DMS114 treated with DMSO at 0.1 percent for 48 hours (cell line): ENCODE measurements at regions not wholly inside any gene's neighbourhood (a gene's known extent, or its start where the extent isn't known, plus 50 kb on each side); places are given as distances from the start of the nearest gene placed in this dataset.
"Not testable (repeated sequence)": the region's sequence is repeated elsewhere in the genome, so short reads cannot be mapped to it uniquely, and the experiment has no call there.

ENCODE experiments used
- DNase-seq: peaks from one replicate; lab custom pipeline; 2025; ENCODE audit not compliant: unreplicated experiment; lab: John Stamatoyannopoulos, UW

GRCh38 chr18:60889442-60889841, 443.8 kb upstream of the CDH20 start:
- no peak for DNase-seq

- DNase-seq = no peak
These were observed 441.3 kb upstream of the CDH20 start for GRCh38 chr18:60891936-60892335.

GRCh38 chr18:60892441-60892840, 440.8 kb upstream of the CDH20 start:
- DNase-seq = no peak

- DNase-seq = no peak
These were observed 440.4 kb upstream of the CDH20 start for GRCh38 chr18:60892855-60893254.

- no peak for DNase-seq
These were observed 439.7 kb upstream of the CDH20 start for GRCh38 chr18:60893355-60894097.

- no peak for DNase-seq
These were observed 438.8 kb upstream of the CDH20 start for GRCh38 chr18:60894254-60894945.

GRCh38 chr18:60895181-60895580, 438.0 kb upstream of the CDH20 start:
- no peak for DNase-seq

- DNase-seq = no peak
These were observed 435.1 kb upstream of the CDH20 start for GRCh38 chr18:60898111-60898510.

- DNase-seq = no peak
These were observed 427.5 kb upstream of the CDH20 start for GRCh38 chr18:60905699-60906098.

- DNase-seq = no peak
These were observed 422.7 kb upstream of the CDH20 start for GRCh38 chr18:60910534-60910933.

GRCh38 chr18:60911504-60911903, 421.7 kb upstream of the CDH20 start:
- no peak for DNase-seq

- DNase-seq = no peak
These were observed 418.1 kb upstream of the CDH20 start for GRCh38 chr18:60915160-60915559.

- DNase-seq = not testable (repeated sequence)
These were observed 414.4 kb upstream of the CDH20 start for GRCh38 chr18:60918862-60919261.

- DNase-seq = no peak
These were observed 407.3 kb upstream of the CDH20 start for GRCh38 chr18:60925892-60926291.

- no peak for DNase-seq
These were observed 403.3 kb upstream of the CDH20 start for GRCh38 chr18:60929966-60930365.

- no peak for DNase-seq
These were observed 398.0 kb upstream of the CDH20 start for GRCh38 chr18:60935041-60935910.

- DNase-seq = no peak
These were observed 397.1 kb upstream of the CDH20 start for GRCh38 chr18:60936101-60936500.

- no peak for DNase-seq
These were observed 389.9 kb upstream of the CDH20 start for GRCh38 chr18:60943297-60943696.

GRCh38 chr18:60950634-60951033, 382.6 kb upstream of the CDH20 start:
- no peak for DNase-seq

- no peak for DNase-seq
These were observed 382.1 kb upstream of the CDH20 start for GRCh38 chr18:60951091-60951490.

GRCh38 chr18:60962625-60963024, 370.6 kb upstream of the CDH20 start:
- no peak for DNase-seq

- no peak for DNase-seq
These were observed 367.4 kb upstream of the CDH20 start for GRCh38 chr18:60965856-60966255.
